ENCODE measurements at regions not wholly inside any gene's neighbourhood (a gene's known extent, or its start where the extent isn't known, plus 50 kb on each side); places are given as distances from the start of the nearest gene placed in this dataset.

- Histone ChIP-seq H3K9me3 (peaks cover 0 to under 1% of the 10 kb centered on the region in 2 donors), H3K27me3 (no peaks in the 10 kb centered on the region), H3K36me3 (no peaks in the 10 kb centered on the region), H3K27ac (no peak overlapping the region), H3K4me1 (peaks cover 0 to 6% of the 10 kb centered on the region in 2 donors), H3K4me3 (no peak overlapping the region)
- no peak for TF ChIP-seq CTCF (IDR thresholded peaks at IDR 0.05)
- intact Hi-C loops (cut with DNase I): no loop called here
- no peak for DNase-seq (ENCODE audit: low spot score in 2 of 2)
These were observed 594.0 kb downstream of the NTRK3 start for GRCh38 chr15:87662575-87662974.

DNA sequence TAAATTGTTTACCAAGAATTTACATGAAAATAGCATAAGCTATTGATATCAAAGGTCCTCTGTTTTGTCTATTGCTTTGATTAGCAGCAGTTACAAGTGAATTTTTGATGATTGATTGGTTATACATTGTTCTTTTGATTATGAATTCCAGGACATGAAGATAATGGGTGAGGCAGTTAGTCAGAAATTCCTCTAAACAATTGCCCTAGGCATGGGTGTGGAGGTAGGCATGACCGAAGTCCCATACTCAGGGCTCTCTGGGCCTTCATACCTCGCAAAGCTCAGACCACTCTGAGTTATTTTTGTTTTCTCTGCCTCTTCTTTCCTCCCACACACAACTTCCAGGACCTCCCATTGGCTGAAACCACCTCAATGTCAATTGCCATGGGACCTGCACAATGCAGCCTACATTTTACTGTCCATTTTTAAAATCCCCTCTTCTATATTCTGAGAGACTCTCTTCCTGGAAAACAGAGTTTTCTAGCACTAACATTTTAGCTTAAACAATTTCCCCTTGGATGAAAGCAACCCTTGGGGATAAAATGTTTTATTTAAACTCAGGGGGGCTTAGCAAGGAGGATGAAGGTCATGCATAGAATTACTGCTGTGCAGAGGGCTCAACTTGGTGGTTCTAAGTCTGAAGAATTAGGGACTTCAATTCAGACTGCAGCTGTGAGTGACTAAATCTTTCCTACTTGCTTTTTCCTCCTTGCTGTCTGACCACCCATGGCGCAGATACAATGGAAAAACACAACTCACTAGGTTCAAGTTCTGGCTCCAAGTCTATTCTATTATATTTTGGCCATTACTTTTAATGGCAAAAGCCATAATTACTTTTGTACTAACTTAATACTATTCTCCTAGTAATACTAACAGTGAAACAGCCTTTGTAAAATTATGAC lies 594.8 kb downstream of the NTRK3 start:
- H3K27me3 ChIP-seq: no peaks in the 10 kb centered on the region
- H3K4me3 ChIP-seq: no peak overlapping the region
- no peaks in the 10 kb centered on the region for H3K9me3 ChIP-seq
- no peaks in the 10 kb centered on the region for H3K36me3 ChIP-seq
- no peak overlapping the region for H3K27ac ChIP-seq
- H3K4me1 ChIP-seq: peaks cover 0 to 6% of the 10 kb centered on the region in 2 donors
- no peak for DNase-seq (ENCODE audit: low spot score in 2 of 2)
- intact Hi-C loops (cut with DNase I): no loop called here
- TF ChIP-seq CTCF (IDR thresholded peaks at IDR 0.05): no peak

GRCh38 chr15:87660251-87661129 lies 596.0 kb downstream of the NTRK3 start:
- intact Hi-C loops (cut with DNase I): no loop called here
- Histone ChIP-seq H3K4me1 (peaks cover 0 to 6% of the 10 kb centered on the region in 2 donors), H3K9me3 (no peaks in the 10 kb centered on the region), H3K4me3 (no peak overlapping the region), H3K27ac (no peak overlapping the region), H3K36me3 (no peaks in the 10 kb centered on the region), H3K27me3 (no peaks in the 10 kb centered on the region)
- no peak for DNase-seq (ENCODE audit: low spot score in 2 of 2)
- TF ChIP-seq CTCF (IDR thresholded peaks at IDR 0.05): peak in 1 of 3 experiments; percentile 10

GRCh38 chr15:87656372-87656771 lies 600.2 kb downstream of the NTRK3 start:
- Histone ChIP-seq H3K9me3 (no peaks in the 10 kb centered on the region), H3K27ac (no peak overlapping the region), H3K27me3 (no peaks in the 10 kb centered on the region), H3K36me3 (no peaks in the 10 kb centered on the region), H3K4me1 (peaks cover 0 to 6% of the 10 kb centered on the region in 2 donors), H3K4me3 (no peak overlapping the region)
- intact Hi-C loops (cut with DNase I): no loop called here
- DNase-seq (ENCODE audit: low spot score in 2 of 2): no peak
- TF ChIP-seq CTCF (IDR thresholded peaks at IDR 0.05): no peak

DNA sequence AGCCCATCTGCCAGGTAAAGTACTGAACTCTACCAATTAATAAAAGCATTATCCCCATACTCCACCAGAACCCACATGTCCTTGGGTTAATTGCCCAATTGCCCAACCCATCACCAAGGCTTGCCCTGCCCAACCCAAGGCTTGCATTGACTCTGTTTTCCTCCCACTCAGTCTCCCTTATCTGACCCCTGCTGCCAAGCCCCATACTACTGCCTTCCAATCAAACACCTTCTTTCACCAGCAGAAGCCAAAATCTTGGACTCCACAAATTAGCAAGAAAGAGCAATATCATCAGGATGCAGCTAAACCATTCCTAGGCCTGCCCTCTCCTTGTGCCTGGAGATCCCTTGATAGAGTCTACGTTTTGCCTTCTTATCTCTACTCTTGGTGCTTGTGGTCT lies 602.9 kb downstream of the NTRK3 start:
- Histone ChIP-seq H3K9me3 (no peaks in the 10 kb centered on the region), H3K36me3 (no peaks in the 10 kb centered on the region), H3K4me1 (no peaks in the 10 kb centered on the region), H3K4me3 (no peak overlapping the region), H3K27ac (no peak overlapping the region), H3K27me3 (no peaks in the 10 kb centered on the region)
- DNase-seq (ENCODE audit: low spot score in 2 of 2): no peak
- no peak for TF ChIP-seq CTCF (IDR thresholded peaks at IDR 0.05)
- intact Hi-C loops (cut with DNase I): no loop called here

Data from ascending aorta (tissue), 2 donors.